ENCODE measurements at regions not wholly inside any gene's neighbourhood (a gene's known extent, or its start where the extent isn't known, plus 50 kb on each side); places are given as distances from the start of the nearest gene placed in this dataset.
"Not testable (repeated sequence)": the region's sequence is repeated elsewhere in the genome, so short reads cannot be mapped to it uniquely, and the experiment has no call there.

GRCh38 chr1:47659146-47659545 lies 221.3 kb downstream of the FOXD2 start:
- no peak for DNase-seq (ENCODE audit: low read depth)
- H3K4me3 ChIP-seq (ENCODE audit: low read depth, low read length): no peak overlapping the region
- no peak for TF ChIP-seq CTCF (IDR thresholded peaks at IDR 0.05; ENCODE audit: low read depth, low read length, missing control alignments)

- DNase-seq (ENCODE audit: low read depth): no peak
- TF ChIP-seq CTCF (IDR thresholded peaks at IDR 0.05; ENCODE audit: low read depth, low read length, missing control alignments): no peak
- no peak overlapping the region for H3K4me3 ChIP-seq (ENCODE audit: low read depth, low read length)
These were observed 222.8 kb downstream of the FOXD2 start for GRCh38 chr1:47660622-47661021.

GRCh38 chr1:47661040-47661439 lies 223.2 kb downstream of the FOXD2 start:
- no peak overlapping the region for H3K4me3 ChIP-seq (ENCODE audit: low read depth, low read length)
- no peak for TF ChIP-seq CTCF (IDR thresholded peaks at IDR 0.05; ENCODE audit: low read depth, low read length, missing control alignments)
- DNase-seq (ENCODE audit: low read depth): no peak

GRCh38 chr1:47662068-47662467 lies 224.2 kb downstream of the FOXD2 start:
- no peak for TF ChIP-seq CTCF (IDR thresholded peaks at IDR 0.05; ENCODE audit: low read depth, low read length, missing control alignments)
- no peak overlapping the region for H3K4me3 ChIP-seq (ENCODE audit: low read depth, low read length)
- DNase-seq (ENCODE audit: low read depth): no peak

- TF ChIP-seq CTCF (IDR thresholded peaks at IDR 0.05; ENCODE audit: low read depth, low read length, missing control alignments): no peak
- no peak overlapping the region for H3K4me3 ChIP-seq (ENCODE audit: low read depth, low read length)
- DNase-seq (ENCODE audit: low read depth): no peak
These were observed 225.4 kb downstream of the FOXD2 start for GRCh38 chr1:47663286-47663685.

DNA sequence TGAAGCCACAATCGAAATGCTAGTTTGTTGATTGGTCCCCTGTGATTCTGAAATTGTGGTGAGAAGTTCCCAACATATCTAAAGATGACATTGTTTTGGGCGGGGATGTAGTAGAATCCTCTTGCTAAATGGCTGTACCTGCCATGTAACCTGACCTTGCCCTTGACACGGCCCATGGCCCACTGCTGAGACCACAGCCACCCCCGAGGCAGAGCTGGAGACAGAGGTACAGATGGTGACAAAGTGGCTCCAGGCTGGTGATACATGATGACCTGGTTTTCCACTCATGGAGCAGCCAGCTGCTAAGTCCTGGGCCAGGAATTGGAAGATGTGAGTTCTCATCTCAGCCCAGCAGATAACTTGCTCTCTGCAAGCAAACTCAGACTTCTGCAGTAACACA lies 226.5 kb downstream of the FOXD2 start:
- no peak for DNase-seq (ENCODE audit: low read depth)
- no peak overlapping the region for H3K4me3 ChIP-seq (ENCODE audit: low read depth, low read length)
- TF ChIP-seq CTCF (IDR thresholded peaks at IDR 0.05; ENCODE audit: low read depth, low read length, missing control alignments): no peak

- H3K4me3 ChIP-seq (ENCODE audit: low read depth, low read length); DNase-seq (ENCODE audit: low read depth): not testable (repeated sequence)
These were observed 227.1 kb downstream of the FOXD2 start for GRCh38 chr1:47664896-47665295.

Measured in GM12864 (cell line).